Cardiac muscle cell (in vitro differentiated cells and primary cell): ENCODE measurements at regions not wholly inside any gene's neighbourhood (a gene's known extent, or its start where the extent isn't known, plus 50 kb on each side); places are given as distances from the start of the nearest gene placed in this dataset.

Experiments
- DNase-seq, 2 donors: peaks; one replicate each; pipeline versions ENCODE4 v3.0.0 to v3.0.0-alpha.2; 2010 to 2017; ENCODE audit warnings: low read depth in 1 of 2, low spot score in 1 of 2
- H3K27ac ChIP-seq: fragments of 200-600 bp; sonication (generic); 2 replicates; pipeline ENCODE4 v1.5.1; 2016
- H3K27me3 ChIP-seq: fragments of 200-600 bp; sonication (generic); 2 replicates; pipeline ENCODE4 v1.6.0; 2016; ENCODE audit warnings: control low read depth
- H3K36me3 ChIP-seq: fragments of 200-600 bp; sonication (generic); 2 replicates; pipeline ENCODE4 v1.5.1; 2016; ENCODE audit warnings: control low read depth
- H3K4me1 ChIP-seq: fragments of 200-600 bp; sonication (generic); 2 replicates; pipeline ENCODE4 v1.8.1; 2017; ENCODE audit warnings: low read depth, mild to moderate bottlenecking, mixed run types
- H3K4me3 ChIP-seq: fragments of 200-600 bp; sonication (generic); 2 replicates; pipeline ENCODE4 v1.5.1; 2016; ENCODE audit warnings: mild to moderate bottlenecking
- H3K9me3 ChIP-seq: fragments of 200-600 bp; sonication (generic); 2 replicates; pipeline ENCODE4 v1.5.1; 2017; ENCODE audit warnings: low read depth, mild to moderate bottlenecking, control low read depth
- CTCF ChIP-seq: IDR thresholded peaks from 2 replicates; pipeline ENCODE4 v1.5.1; 2012; ENCODE audit warnings: low read depth, mild to moderate bottlenecking, low read length

GRCh38 chr6:815348-815738 lies 122.4 kb upstream of the EXOC2 start:
- Histone ChIP-seq H3K9me3 (no peaks in the 10 kb centered on the region), H3K4me1 (no peaks in the 10 kb centered on the region), H3K27ac (no peak overlapping the region), H3K36me3 (no peaks in the 10 kb centered on the region), H3K27me3 (peaks cover 9% of the 10 kb centered on the region), H3K4me3 (no peak overlapping the region)
- peak in 1 of 2 donors; percentile 41 for DNase-seq
- no peak for TF ChIP-seq CTCF

DNA sequence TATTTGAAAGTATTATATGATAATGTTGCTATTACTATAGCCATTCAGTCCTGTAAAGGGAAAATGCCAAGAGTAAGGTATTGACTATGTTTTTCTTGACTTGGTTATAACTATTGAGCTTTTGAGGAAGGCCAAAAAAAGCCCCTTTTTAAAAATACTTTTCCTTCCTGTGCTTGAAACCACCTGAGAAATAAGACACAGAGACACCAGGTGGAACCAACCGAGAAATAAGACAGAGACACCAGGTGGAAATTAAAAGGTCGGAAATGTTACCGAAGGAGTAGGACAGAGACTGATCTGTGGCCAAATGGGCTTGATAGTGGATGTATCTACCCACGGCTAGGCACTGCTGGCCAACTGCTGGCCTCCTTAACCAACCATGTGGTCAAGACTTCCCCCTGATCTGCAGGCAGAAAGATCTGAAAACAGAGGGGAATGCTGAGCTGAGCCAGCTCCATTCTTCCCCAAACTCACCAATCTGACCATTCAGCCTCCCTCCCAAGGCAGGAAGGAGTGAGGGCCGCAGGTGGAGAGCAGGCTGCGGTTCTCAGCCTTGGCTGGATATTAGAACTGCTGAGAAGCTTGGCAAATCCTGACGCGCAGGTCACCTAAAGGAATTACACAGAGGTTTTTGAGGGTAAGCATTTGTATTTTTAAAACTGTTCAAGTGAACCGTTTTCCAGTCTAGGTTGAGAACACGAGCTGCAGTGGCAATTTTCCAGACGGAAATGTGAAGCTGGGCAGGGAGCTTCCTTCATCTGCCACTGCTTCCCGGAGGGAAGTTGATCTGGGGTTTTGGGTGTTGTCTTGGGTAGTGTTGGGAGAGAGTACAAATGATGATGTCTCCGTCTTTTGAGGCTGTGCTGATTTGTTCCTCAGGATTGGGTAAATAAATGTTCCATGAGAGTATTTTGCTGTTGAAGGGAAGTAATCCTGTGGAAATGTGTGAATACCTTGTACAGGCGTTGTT lies 121.7 kb upstream of the EXOC2 start:
- Histone ChIP-seq H3K4me3 (no peak overlapping the region), H3K9me3 (no peaks in the 10 kb centered on the region), H3K36me3 (no peaks in the 10 kb centered on the region), H3K27me3 (peaks cover 15% of the 10 kb centered on the region), H3K27ac (no peak overlapping the region), H3K4me1 (no peaks in the 10 kb centered on the region)
- no peak for DNase-seq
- TF ChIP-seq CTCF = no peak

GRCh38 chr6:811831-812230 lies 118.9 kb upstream of the EXOC2 start:
- no peaks in the 10 kb centered on the region for H3K4me1 ChIP-seq
- no peak for TF ChIP-seq CTCF
- DNase-seq = no peak
- H3K4me3 ChIP-seq = no peak overlapping the region
- no peaks in the 10 kb centered on the region for H3K36me3 ChIP-seq
- no peak overlapping the region for H3K27ac ChIP-seq
- peaks cover 30% of the 10 kb centered on the region for H3K27me3 ChIP-seq
- H3K9me3 ChIP-seq = no peaks in the 10 kb centered on the region

- Histone ChIP-seq H3K27me3 (peaks cover 30% of the 10 kb centered on the region), H3K9me3 (no peaks in the 10 kb centered on the region), H3K36me3 (no peaks in the 10 kb centered on the region), H3K4me1 (no peaks in the 10 kb centered on the region), H3K27ac (no peak overlapping the region), H3K4me3 (no peak overlapping the region)
- DNase-seq = peak in 1 of 2 donors; percentile 36
- TF ChIP-seq CTCF = no peak
Observed at GRCh38 chr6:811191-811590, 118.3 kb upstream of the EXOC2 start.

DNA sequence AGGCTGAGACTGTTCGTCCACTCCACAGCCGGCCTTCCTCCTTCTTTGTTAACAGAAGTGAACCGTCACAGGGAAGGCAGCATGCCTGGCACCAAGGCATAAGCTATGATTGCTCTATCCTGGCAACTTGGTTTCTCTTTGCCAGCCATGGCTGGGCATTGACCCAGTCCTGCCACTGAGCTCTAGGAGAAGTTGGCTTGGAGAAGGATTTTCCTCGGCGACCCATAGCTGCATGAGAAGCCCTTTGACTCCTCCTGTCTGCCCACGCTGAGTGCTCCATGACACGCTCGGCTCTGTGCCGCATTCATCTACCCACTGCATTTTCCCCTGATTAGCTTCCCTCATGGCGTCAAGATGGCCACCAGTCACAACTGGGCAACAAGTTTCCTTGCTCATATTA lies 111.8 kb upstream of the EXOC2 start:
- Histone ChIP-seq H3K27me3 (peaks cover 43% of the 10 kb centered on the region), H3K36me3 (no peaks in the 10 kb centered on the region), H3K4me1 (no peaks in the 10 kb centered on the region), H3K27ac (no peak overlapping the region), H3K9me3 (no peaks in the 10 kb centered on the region), H3K4me3 (no peak overlapping the region)
- DNase-seq = no peak
- no peak for TF ChIP-seq CTCF
